Skeletal muscle satellite cell (primary cell): ENCODE measurements at regions not wholly inside any gene's neighbourhood (a gene's known extent, or its start where the extent isn't known, plus 50 kb on each side); places are given as distances from the start of the nearest gene placed in this dataset.

Experiments
- H3K27me3 ChIP-seq: 2 replicates; pipeline ENCODE4 v1.7.0; 2013; ENCODE audit warnings: low read length; ENCODE audit not compliant: control insufficient read depth, insufficient read depth
- H3K36me3 ChIP-seq: 2 replicates; pipeline ENCODE4 v1.7.0; 2013; ENCODE audit warnings: mild to moderate bottlenecking, control low read depth, low read length; ENCODE audit not compliant: insufficient read depth
- H3K4me1 ChIP-seq: 2 replicates; pipeline ENCODE4 v1.7.0; 2013; ENCODE audit warnings: low read length; ENCODE audit not compliant: control insufficient read depth, insufficient read depth
- H3K4me2 ChIP-seq: 2 replicates; pipeline ENCODE4 v1.7.0; 2013; ENCODE audit warnings: mild to moderate bottlenecking, low read length
- H3K4me3 ChIP-seq: 2 replicates; pipeline ENCODE4 v1.7.0; 2013; ENCODE audit warnings: low read length
- H3K9ac ChIP-seq: 2 replicates; pipeline ENCODE4 v1.7.0; 2013; ENCODE audit warnings: mild to moderate bottlenecking, low read depth, low read length, moderate library complexity
- H3K9me3 ChIP-seq: replicated peaks from 2 replicates; pipeline ENCODE4 v1.7.0; 2013; ENCODE audit warnings: mild to moderate bottlenecking, control low read depth, low read length

GRCh38 chr10:109430799-109431198 lies 492.5 kb downstream of the XPNPEP1 start:
- no peaks in the 10 kb centered on the region for H3K36me3 ChIP-seq
- no peaks in the 10 kb centered on the region for H3K9me3 ChIP-seq
- peaks cover 17% of the 10 kb centered on the region for H3K4me1 ChIP-seq
- H3K9ac ChIP-seq = no peak overlapping the region
- H3K27me3 ChIP-seq = no peaks in the 10 kb centered on the region
- no peak overlapping the region for H3K4me2 ChIP-seq
- no peak overlapping the region for H3K4me3 ChIP-seq

- Histone ChIP-seq H3K9ac (no peak overlapping the region), H3K36me3 (no peaks in the 10 kb centered on the region), H3K27me3 (no peaks in the 10 kb centered on the region), H3K4me3 (no peak overlapping the region), H3K4me1 (peaks cover 17% of the 10 kb centered on the region), H3K4me2 (peak overlapping the region; percentile 32), H3K9me3 (no peaks in the 10 kb centered on the region)
Measured at GRCh38 chr10:109430043-109430760, 493.1 kb downstream of the XPNPEP1 start.

GRCh38 chr10:109428775-109429491 lies 494.4 kb downstream of the XPNPEP1 start:
- no peaks in the 10 kb centered on the region for H3K9me3 ChIP-seq
- no peak overlapping the region for H3K4me3 ChIP-seq
- H3K9ac ChIP-seq = no peak overlapping the region
- H3K4me1 ChIP-seq = peaks cover 17% of the 10 kb centered on the region
- no peaks in the 10 kb centered on the region for H3K36me3 ChIP-seq
- no peaks in the 10 kb centered on the region for H3K27me3 ChIP-seq
- no peak overlapping the region for H3K4me2 ChIP-seq

GRCh38 chr10:109427411-109427810 lies 495.9 kb downstream of the XPNPEP1 start:
- no peaks in the 10 kb centered on the region for H3K9me3 ChIP-seq
- H3K36me3 ChIP-seq = no peaks in the 10 kb centered on the region
- no peak overlapping the region for H3K4me2 ChIP-seq
- H3K27me3 ChIP-seq = no peaks in the 10 kb centered on the region
- H3K9ac ChIP-seq = no peak overlapping the region
- H3K4me3 ChIP-seq = no peak overlapping the region
- peaks cover 17% of the 10 kb centered on the region for H3K4me1 ChIP-seq

- Histone ChIP-seq H3K9me3 (no peaks in the 10 kb centered on the region), H3K9ac (no peak overlapping the region), H3K4me3 (no peak overlapping the region), H3K4me1 (peaks cover 17% of the 10 kb centered on the region), H3K27me3 (no peaks in the 10 kb centered on the region), H3K4me2 (no peak overlapping the region), H3K36me3 (no peaks in the 10 kb centered on the region)
Measured at GRCh38 chr10:109426987-109427386, 496.3 kb downstream of the XPNPEP1 start.

GRCh38 chr10:109418795-109419194 lies 504.5 kb downstream of the XPNPEP1 start:
- Histone ChIP-seq H3K27me3 (no peaks in the 10 kb centered on the region), H3K9me3 (no peaks in the 10 kb centered on the region), H3K4me1 (no peaks in the 10 kb centered on the region), H3K4me2 (no peak overlapping the region), H3K4me3 (no peak overlapping the region), H3K36me3 (no peaks in the 10 kb centered on the region), H3K9ac (no peak overlapping the region)

- Histone ChIP-seq H3K27me3 (no peaks in the 10 kb centered on the region), H3K9me3 (no peaks in the 10 kb centered on the region), H3K4me1 (no peaks in the 10 kb centered on the region), H3K4me3 (no peak overlapping the region), H3K36me3 (no peaks in the 10 kb centered on the region), H3K9ac (no peak overlapping the region), H3K4me2 (no peak overlapping the region)
Measured at GRCh38 chr10:109417803-109418202, 505.5 kb downstream of the XPNPEP1 start.

- Histone ChIP-seq H3K4me1 (no peaks in the 10 kb centered on the region), H3K4me2 (no peak overlapping the region), H3K36me3 (no peaks in the 10 kb centered on the region), H3K27me3 (no peaks in the 10 kb centered on the region), H3K4me3 (no peak overlapping the region), H3K9ac (no peak overlapping the region), H3K9me3 (no peaks in the 10 kb centered on the region)
Measured at GRCh38 chr10:109412353-109412752, 511.0 kb downstream of the XPNPEP1 start.

GRCh38 chr10:109411917-109412316 lies 511.4 kb downstream of the XPNPEP1 start:
- no peaks in the 10 kb centered on the region for H3K4me1 ChIP-seq

GRCh38 chr10:109405338-109405737 lies 518.0 kb downstream of the XPNPEP1 start:
- no peaks in the 10 kb centered on the region for H3K4me1 ChIP-seq

More at GRCh38 chr10:109411917-109412316, 511.4 kb downstream of the XPNPEP1 start:
- Histone ChIP-seq H3K36me3 (no peaks in the 10 kb centered on the region), H3K9me3 (no peaks in the 10 kb centered on the region), H3K4me2 (no peak overlapping the region), H3K9ac (no peak overlapping the region), H3K27me3 (no peaks in the 10 kb centered on the region), H3K4me3 (no peak overlapping the region)

GRCh38 chr10:109403551-109403950 lies 519.8 kb downstream of the XPNPEP1 start:
- H3K9ac ChIP-seq = no peak overlapping the region
- no peak overlapping the region for H3K4me2 ChIP-seq
- no peaks in the 10 kb centered on the region for H3K36me3 ChIP-seq
- no peak overlapping the region for H3K4me3 ChIP-seq
- H3K27me3 ChIP-seq = no peaks in the 10 kb centered on the region
- no peaks in the 10 kb centered on the region for H3K4me1 ChIP-seq
- H3K9me3 ChIP-seq = no peaks in the 10 kb centered on the region

More at GRCh38 chr10:109405338-109405737, 518.0 kb downstream of the XPNPEP1 start:
- no peaks in the 10 kb centered on the region for H3K27me3 ChIP-seq
- H3K9ac ChIP-seq = no peak overlapping the region
- H3K9me3 ChIP-seq = no peaks in the 10 kb centered on the region
- no peaks in the 10 kb centered on the region for H3K36me3 ChIP-seq
- H3K4me3 ChIP-seq = no peak overlapping the region
- no peak overlapping the region for H3K4me2 ChIP-seq

GRCh38 chr10:109393425-109393824 lies 529.9 kb downstream of the XPNPEP1 start:
- Histone ChIP-seq H3K9ac (no peak overlapping the region), H3K36me3 (no peaks in the 10 kb centered on the region), H3K9me3 (no peaks in the 10 kb centered on the region), H3K27me3 (no peaks in the 10 kb centered on the region), H3K4me1 (no peaks in the 10 kb centered on the region), H3K4me2 (no peak overlapping the region), H3K4me3 (no peak overlapping the region)
